ENCODE measurements at regions not wholly inside any gene's neighbourhood (a gene's known extent, or its start where the extent isn't known, plus 50 kb on each side); places are given as distances from the start of the nearest gene placed in this dataset.

DNA sequence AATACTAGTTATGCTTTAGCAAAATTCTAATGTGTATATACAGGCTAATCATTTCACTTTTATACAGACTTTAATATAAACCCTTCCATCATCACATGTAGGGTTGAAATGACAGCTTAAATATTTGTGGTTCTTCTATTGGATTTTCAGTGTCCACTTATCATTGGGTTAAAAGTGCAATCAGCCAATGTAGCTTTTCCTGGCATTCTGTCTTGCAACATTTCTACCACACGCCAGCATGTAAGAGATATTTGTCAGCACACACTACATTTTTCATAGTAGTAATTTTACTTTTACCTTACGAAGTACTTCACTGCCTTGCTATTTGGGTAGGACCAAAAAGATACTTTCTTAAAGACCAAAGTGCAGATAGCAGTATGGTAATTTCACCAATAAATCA is 252.0 kb downstream of the TBX18 start:
- no peaks in the 10 kb centered on the region for H3K36me3 Mint-ChIP-seq (ENCODE audit: insufficient read depth, unreplicated experiment)
- Histone ChIP-seq H3K4me1 (no peaks in the 10 kb centered on the region), H3K27me3 (replicated peaks; ENCODE audit: control insufficient read depth, insufficient read depth, low read length) (no peaks in the 10 kb centered on the region), H3K4me3 (ENCODE audit: low read depth, low read length) (no peak overlapping the region), H3K36me3 (ENCODE audit: control insufficient read depth, insufficient read depth, low read length) (no peaks in the 10 kb centered on the region), H3K9me3 (no peaks in the 10 kb centered on the region)
- H3K27ac Mint-ChIP-seq (ENCODE audit: unreplicated experiment) = no peak overlapping the region
- no peak for DNase-seq
- H3K27me3 Mint-ChIP-seq (ENCODE audit: insufficient read depth, unreplicated experiment) = no peaks in the 10 kb centered on the region
- intact Hi-C loops (cut with micrococcal nuclease; ENCODE audit: unreplicated experiment) = no loop called here
- H3K4me3 Mint-ChIP-seq (ENCODE audit: unreplicated experiment) = no peak overlapping the region
- no peaks in the 10 kb centered on the region for H3K4me1 Mint-ChIP-seq (ENCODE audit: low read depth, unreplicated experiment)
- POLR2A ChIA-PET = no interaction called here
- no peaks in the 10 kb centered on the region for H3K9me3 Mint-ChIP-seq (ENCODE audit: unreplicated experiment)
- CTCF ChIA-PET = no interaction called here
- BruUV-seq (replicated peaks) = no TSS peak
- TF ChIP-seq, protein P1, sequence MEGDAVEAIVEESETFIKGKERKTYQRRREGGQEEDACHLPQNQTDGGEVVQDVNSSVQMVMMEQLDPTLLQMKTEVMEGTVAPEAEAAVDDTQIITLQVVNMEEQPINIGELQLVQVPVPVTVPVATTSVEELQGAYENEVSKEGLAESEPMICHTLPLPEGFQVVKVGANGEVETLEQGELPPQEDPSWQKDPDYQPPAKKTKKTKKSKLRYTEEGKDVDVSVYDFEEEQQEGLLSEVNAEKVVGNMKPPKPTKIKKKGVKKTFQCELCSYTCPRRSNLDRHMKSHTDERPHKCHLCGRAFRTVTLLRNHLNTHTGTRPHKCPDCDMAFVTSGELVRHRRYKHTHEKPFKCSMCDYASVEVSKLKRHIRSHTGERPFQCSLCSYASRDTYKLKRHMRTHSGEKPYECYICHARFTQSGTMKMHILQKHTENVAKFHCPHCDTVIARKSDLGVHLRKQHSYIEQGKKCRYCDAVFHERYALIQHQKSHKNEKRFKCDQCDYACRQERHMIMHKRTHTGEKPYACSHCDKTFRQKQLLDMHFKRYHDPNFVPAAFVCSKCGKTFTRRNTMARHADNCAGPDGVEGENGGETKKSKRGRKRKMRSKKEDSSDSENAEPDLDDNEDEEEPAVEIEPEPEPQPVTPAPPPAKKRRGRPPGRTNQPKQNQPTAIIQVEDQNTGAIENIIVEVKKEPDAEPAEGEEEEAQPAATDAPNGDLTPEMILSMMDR (IDR thresholded peaks at IDR 0.05; ENCODE audit: insufficient read depth in 1 of 2, low read depth in 1 of 2, low read length in 1 of 2, severe bottlenecking in 1 of 2, unreplicated experiment in 1 of 2) = no peak

- H3K27me3 Mint-ChIP-seq (ENCODE audit: insufficient read depth, unreplicated experiment) = no peaks in the 10 kb centered on the region
- no peaks in the 10 kb centered on the region for H3K36me3 Mint-ChIP-seq (ENCODE audit: insufficient read depth, unreplicated experiment)
- Histone ChIP-seq H3K4me3 (ENCODE audit: low read depth, low read length) (no peak overlapping the region), H3K4me1 (no peaks in the 10 kb centered on the region), H3K36me3 (ENCODE audit: control insufficient read depth, insufficient read depth, low read length) (no peaks in the 10 kb centered on the region), H3K9me3 (no peaks in the 10 kb centered on the region), H3K27me3 (replicated peaks; ENCODE audit: control insufficient read depth, insufficient read depth, low read length) (no peaks in the 10 kb centered on the region)
- CTCF ChIA-PET = no interaction called here
- POLR2A ChIA-PET = no interaction called here
- H3K9me3 Mint-ChIP-seq (ENCODE audit: unreplicated experiment) = no peaks in the 10 kb centered on the region
- no peak overlapping the region for H3K27ac Mint-ChIP-seq (ENCODE audit: unreplicated experiment)
- no peaks in the 10 kb centered on the region for H3K4me1 Mint-ChIP-seq (ENCODE audit: low read depth, unreplicated experiment)
- intact Hi-C loops (cut with micrococcal nuclease; ENCODE audit: unreplicated experiment) = no loop called here
- TF ChIP-seq, protein P1 (IDR thresholded peaks at IDR 0.05; ENCODE audit: insufficient read depth in 1 of 2, low read depth in 1 of 2, low read length in 1 of 2, severe bottlenecking in 1 of 2, unreplicated experiment in 1 of 2) = no peak
- H3K4me3 Mint-ChIP-seq (ENCODE audit: unreplicated experiment) = no peak overlapping the region
- no peak for DNase-seq
- no TSS peak for BruUV-seq (replicated peaks)
These were observed 252.5 kb downstream of the TBX18 start for GRCh38 chr6:84511929-84512328.

GRCh38 chr6:84508981-84509380 is 255.4 kb downstream of the TBX18 start:
- no peak overlapping the region for H3K4me3 Mint-ChIP-seq (ENCODE audit: unreplicated experiment)
- no peaks in the 10 kb centered on the region for H3K36me3 Mint-ChIP-seq (ENCODE audit: insufficient read depth, unreplicated experiment)
- POLR2A ChIA-PET = no interaction called here
- no peak for DNase-seq
- CTCF ChIA-PET = interaction anchor here (0.6 kb wide), 1 partner anchor 279 kb away, joined by 3 read pairs; no protein-coding TSS in a partner anchor
- no peak overlapping the region for H3K4me3 ChIP-seq (ENCODE audit: low read depth, low read length)
- H3K27ac Mint-ChIP-seq (ENCODE audit: unreplicated experiment) = no peak overlapping the region
- TF ChIP-seq, protein P1 (IDR thresholded peaks at IDR 0.05; ENCODE audit: insufficient read depth in 1 of 2, low read depth in 1 of 2, low read length in 1 of 2, severe bottlenecking in 1 of 2, unreplicated experiment in 1 of 2) = no peak
- no peaks in the 10 kb centered on the region for H3K27me3 Mint-ChIP-seq (ENCODE audit: insufficient read depth, unreplicated experiment)
- H3K36me3 ChIP-seq (ENCODE audit: control insufficient read depth, insufficient read depth, low read length) = no peaks in the 10 kb centered on the region
- H3K4me1 Mint-ChIP-seq (ENCODE audit: low read depth, unreplicated experiment) = no peaks in the 10 kb centered on the region
- H3K27me3 ChIP-seq (replicated peaks; ENCODE audit: control insufficient read depth, insufficient read depth, low read length) = no peaks in the 10 kb centered on the region
- H3K4me1 ChIP-seq = no peaks in the 10 kb centered on the region
- H3K9me3 Mint-ChIP-seq (ENCODE audit: unreplicated experiment) = no peaks in the 10 kb centered on the region
- H3K9me3 ChIP-seq = no peaks in the 10 kb centered on the region
- intact Hi-C loops (cut with micrococcal nuclease; ENCODE audit: unreplicated experiment) = no loop called here
- no TSS peak for BruUV-seq (replicated peaks)

All from Caco-2 (cell line).